ENCODE measurements at regions not wholly inside any gene's neighbourhood (a gene's known extent, or its start where the extent isn't known, plus 50 kb on each side); places are given as distances from the start of the nearest gene placed in this dataset.

DNA sequence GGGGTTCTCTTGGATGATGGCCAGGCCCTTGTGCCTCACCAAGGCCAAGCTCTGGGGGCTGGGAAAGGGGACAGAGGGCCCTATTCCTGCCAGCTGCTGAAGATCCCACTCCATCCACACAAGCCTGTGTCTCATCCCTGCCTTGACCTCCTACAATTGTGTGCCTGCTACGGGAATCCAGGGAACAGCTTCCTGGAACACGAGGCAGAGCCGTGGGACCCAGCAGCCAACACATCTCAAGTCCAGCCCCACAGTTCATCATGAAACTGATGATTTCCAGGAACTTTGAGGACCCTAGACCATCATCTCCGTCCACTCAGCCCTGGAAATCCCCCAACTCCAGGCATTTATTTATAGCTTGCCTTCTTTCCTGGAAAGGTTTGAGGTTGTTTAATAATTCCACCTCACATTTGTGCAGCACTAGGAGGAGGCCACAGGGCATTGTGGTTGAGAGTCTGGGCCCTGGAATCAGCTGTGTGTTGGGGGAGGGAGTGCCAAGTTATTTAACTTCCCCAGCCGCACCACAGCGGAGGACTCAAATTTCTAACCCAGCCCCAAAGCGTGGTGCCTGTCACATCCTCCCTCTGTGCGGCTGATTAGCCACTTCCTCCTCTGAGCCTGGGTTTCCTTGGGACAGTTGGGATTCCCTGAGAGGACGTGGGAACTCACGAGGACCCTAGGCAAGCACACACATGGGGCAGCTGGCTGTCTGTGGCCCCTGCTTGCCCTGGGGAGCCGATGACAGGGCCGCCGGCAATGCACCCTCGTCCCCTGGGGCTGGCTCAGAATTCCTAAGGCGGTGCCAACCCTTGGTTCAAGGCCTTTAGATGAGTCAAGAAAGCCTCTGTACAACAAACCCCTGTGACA is 58.2 kb upstream of the GGTA1 start:
- TF ChIP-seq, protein P1, sequence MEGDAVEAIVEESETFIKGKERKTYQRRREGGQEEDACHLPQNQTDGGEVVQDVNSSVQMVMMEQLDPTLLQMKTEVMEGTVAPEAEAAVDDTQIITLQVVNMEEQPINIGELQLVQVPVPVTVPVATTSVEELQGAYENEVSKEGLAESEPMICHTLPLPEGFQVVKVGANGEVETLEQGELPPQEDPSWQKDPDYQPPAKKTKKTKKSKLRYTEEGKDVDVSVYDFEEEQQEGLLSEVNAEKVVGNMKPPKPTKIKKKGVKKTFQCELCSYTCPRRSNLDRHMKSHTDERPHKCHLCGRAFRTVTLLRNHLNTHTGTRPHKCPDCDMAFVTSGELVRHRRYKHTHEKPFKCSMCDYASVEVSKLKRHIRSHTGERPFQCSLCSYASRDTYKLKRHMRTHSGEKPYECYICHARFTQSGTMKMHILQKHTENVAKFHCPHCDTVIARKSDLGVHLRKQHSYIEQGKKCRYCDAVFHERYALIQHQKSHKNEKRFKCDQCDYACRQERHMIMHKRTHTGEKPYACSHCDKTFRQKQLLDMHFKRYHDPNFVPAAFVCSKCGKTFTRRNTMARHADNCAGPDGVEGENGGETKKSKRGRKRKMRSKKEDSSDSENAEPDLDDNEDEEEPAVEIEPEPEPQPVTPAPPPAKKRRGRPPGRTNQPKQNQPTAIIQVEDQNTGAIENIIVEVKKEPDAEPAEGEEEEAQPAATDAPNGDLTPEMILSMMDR (IDR thresholded peaks at IDR 0.05) = no peak
- no peaks in the 10 kb centered on the region for H3K27me3 ChIP-seq
- peak; percentile 44 for DNase-seq
- intact Hi-C loops (cut with DNase I) = no loop called here
- H3K4me3 ChIP-seq = no peak overlapping the region
- no peak overlapping the region for H3K9ac ChIP-seq (ENCODE audit: low read depth in 2 of 2, low read length in 2 of 2)
- no peaks in the 10 kb centered on the region for H3K36me3 ChIP-seq
- H3K27ac ChIP-seq = peak overlapping the region; percentile 36
- no peaks in the 10 kb centered on the region for H3K9me3 ChIP-seq
- no peaks in the 10 kb centered on the region for H3K4me1 ChIP-seq

DNA sequence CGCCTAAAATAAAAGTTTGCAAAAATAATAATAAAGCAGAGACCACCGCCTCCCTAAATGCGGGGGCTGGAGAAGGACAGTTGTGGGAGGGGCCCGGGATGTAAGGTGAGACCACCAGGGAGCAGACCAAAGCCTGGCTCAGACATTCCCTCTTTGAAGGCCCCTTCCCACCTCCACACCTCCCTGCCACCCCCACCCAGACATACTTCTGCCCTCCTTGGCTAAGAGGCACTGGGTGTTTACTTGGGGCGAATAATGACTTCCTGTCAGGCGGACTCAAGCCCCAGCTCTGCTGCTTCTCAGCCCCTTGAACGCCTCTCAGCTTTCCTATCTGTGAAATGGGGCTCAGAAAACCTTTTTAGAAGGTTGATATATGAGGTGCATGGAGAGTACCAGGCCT is 58.8 kb upstream of the GGTA1 start:
- no peak for DNase-seq
- no peak overlapping the region for H3K4me3 ChIP-seq
- H3K27ac ChIP-seq = peak overlapping the region; percentile 36
- no peaks in the 10 kb centered on the region for H3K27me3 ChIP-seq
- H3K36me3 ChIP-seq = no peaks in the 10 kb centered on the region
- intact Hi-C loops (cut with DNase I) = no loop called here
- TF ChIP-seq, protein P1 (IDR thresholded peaks at IDR 0.05) = no peak
- no peak overlapping the region for H3K9ac ChIP-seq (ENCODE audit: low read depth in 2 of 2, low read length in 2 of 2)
- no peaks in the 10 kb centered on the region for H3K9me3 ChIP-seq
- H3K4me1 ChIP-seq = no peaks in the 10 kb centered on the region

DNA sequence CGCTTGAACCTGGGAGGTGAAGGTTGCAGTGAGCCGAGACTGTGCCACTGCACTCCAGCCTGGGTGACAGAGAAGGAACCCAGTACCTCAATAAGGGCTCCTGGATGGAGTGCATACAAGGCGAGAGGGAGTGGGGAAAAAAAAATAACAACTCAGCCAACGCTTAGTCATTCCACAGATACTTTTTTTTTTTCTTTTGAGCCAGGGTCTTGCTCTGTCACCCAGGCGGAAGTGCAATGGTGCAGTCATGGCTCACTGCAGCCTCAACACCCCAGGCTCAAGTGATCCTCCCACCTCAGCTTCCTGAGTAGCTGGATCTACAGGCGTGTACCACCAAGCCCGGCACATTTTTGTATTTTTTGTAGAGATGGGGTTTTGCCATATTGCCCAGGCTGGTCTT is 59.5 kb upstream of the GGTA1 start:
- H3K27me3 ChIP-seq = no peaks in the 10 kb centered on the region
- no peak for DNase-seq
- no peaks in the 10 kb centered on the region for H3K9me3 ChIP-seq
- H3K4me3 ChIP-seq = no peak overlapping the region
- no peak overlapping the region for H3K27ac ChIP-seq
- H3K36me3 ChIP-seq = no peaks in the 10 kb centered on the region
- TF ChIP-seq, protein P1 (IDR thresholded peaks at IDR 0.05) = no peak
- no peaks in the 10 kb centered on the region for H3K4me1 ChIP-seq
- no peak overlapping the region for H3K9ac ChIP-seq (ENCODE audit: low read depth in 2 of 2, low read length in 2 of 2)
- intact Hi-C loops (cut with DNase I) = no loop called here

DNA sequence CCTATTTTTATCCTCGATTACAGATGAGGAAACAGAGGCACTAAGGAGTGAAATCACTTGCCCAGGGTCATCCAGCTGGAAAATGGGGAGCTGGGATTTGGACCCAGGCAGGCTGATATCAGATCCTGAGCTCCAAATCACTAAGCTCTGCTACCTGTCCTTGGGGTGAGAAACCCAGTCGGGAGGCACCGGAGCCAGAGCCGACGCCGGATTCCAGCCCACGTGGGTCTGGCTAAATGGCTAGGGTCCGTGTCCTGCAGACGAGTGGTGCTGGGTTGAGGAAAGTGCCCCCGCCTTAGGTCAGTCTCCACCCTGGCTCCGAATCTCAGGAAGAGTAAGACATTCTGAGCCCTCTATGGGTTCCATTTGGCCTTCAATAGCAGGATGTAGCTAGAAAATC is 61.3 kb upstream of the GGTA1 start:
- Histone ChIP-seq H3K36me3 (no peaks in the 10 kb centered on the region), H3K4me3 (no peak overlapping the region), H3K27ac (no peak overlapping the region), H3K9ac (ENCODE audit: low read depth in 2 of 2, low read length in 2 of 2) (no peak overlapping the region), H3K4me1 (no peaks in the 10 kb centered on the region), H3K9me3 (no peaks in the 10 kb centered on the region), H3K27me3 (no peaks in the 10 kb centered on the region)
- TF ChIP-seq, protein P1 (IDR thresholded peaks at IDR 0.05) = no peak
- DNase-seq = no peak
- intact Hi-C loops (cut with DNase I) = no loop called here

DNA sequence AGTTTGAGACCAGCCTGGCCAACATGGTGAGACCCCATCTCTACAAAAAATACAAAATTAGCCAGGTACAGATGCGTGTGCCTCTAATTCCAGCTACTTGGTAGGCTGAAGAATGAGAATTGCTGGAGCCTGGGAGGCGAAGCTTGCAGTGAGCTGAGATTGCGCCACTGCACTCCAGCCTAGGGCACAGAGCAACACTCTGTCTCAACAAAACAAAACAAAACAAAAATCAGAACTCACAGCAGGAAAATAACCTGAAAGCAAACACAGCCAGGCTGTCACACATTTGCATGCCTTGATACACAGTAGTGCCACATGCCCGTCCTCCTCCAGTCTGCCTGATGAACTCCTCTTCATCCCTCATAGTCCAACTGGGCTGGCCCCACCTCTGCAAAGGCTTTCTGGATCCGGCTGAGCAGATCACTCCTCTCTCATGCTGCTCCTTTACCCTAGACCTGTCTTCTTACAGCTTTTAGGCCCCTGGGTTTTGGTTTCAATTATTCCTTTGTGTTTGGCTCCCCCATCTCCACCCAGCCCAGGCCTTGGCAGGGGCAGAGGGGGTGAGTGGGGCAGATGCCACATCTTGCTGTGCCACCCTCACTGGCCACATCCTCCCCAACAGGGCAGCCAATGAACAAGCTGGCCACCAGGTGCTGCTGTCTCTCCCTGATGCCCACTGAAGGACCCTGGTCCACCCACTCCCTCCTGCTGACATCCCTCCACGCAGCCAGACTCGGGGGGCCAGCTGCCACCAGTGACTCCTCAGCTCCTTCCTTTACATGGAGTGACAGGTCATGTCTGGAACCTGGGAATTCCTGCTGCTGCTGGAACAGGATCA is 62.0 kb upstream of the GGTA1 start:
- no peak for DNase-seq
- intact Hi-C loops (cut with DNase I) = no loop called here
- no peak overlapping the region for H3K9ac ChIP-seq (ENCODE audit: low read depth in 2 of 2, low read length in 2 of 2)
- no peaks in the 10 kb centered on the region for H3K9me3 ChIP-seq
- TF ChIP-seq, protein P1 (IDR thresholded peaks at IDR 0.05) = no peak
- H3K4me3 ChIP-seq = no peak overlapping the region
- no peaks in the 10 kb centered on the region for H3K4me1 ChIP-seq
- no peak overlapping the region for H3K27ac ChIP-seq
- no peaks in the 10 kb centered on the region for H3K27me3 ChIP-seq
- no peaks in the 10 kb centered on the region for H3K36me3 ChIP-seq

All from colonic mucosa (tissue), 4 donors.